ENCODE measurements at regions not wholly inside any gene's neighbourhood (a gene's known extent, or its start where the extent isn't known, plus 50 kb on each side); places are given as distances from the start of the nearest gene placed in this dataset.

DNA sequence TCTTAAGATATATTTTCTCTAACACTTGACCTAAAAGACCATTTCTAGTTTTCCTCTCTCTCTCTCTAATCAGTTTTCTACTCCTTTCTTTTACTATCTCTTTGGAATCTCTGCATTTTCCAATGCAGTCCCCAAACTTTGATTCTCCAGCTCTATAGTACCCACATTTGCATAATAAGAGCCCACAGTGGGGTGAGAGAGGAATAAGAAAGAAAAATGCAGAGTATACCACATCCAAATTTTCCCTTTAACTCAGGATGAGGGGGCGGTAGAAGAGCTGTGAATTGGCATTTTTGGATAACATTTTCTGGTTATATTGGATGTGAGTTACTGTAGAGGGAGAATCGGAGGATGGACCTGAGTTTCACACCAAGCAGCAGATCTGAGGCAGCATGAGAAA, 74.4 kb upstream of the SOD3 start:
- no peak for DNase-seq

- DNase-seq = no peak
Observed at GRCh38 chr4:24722026-24722568, 73.3 kb upstream of the SOD3 start.

DNA sequence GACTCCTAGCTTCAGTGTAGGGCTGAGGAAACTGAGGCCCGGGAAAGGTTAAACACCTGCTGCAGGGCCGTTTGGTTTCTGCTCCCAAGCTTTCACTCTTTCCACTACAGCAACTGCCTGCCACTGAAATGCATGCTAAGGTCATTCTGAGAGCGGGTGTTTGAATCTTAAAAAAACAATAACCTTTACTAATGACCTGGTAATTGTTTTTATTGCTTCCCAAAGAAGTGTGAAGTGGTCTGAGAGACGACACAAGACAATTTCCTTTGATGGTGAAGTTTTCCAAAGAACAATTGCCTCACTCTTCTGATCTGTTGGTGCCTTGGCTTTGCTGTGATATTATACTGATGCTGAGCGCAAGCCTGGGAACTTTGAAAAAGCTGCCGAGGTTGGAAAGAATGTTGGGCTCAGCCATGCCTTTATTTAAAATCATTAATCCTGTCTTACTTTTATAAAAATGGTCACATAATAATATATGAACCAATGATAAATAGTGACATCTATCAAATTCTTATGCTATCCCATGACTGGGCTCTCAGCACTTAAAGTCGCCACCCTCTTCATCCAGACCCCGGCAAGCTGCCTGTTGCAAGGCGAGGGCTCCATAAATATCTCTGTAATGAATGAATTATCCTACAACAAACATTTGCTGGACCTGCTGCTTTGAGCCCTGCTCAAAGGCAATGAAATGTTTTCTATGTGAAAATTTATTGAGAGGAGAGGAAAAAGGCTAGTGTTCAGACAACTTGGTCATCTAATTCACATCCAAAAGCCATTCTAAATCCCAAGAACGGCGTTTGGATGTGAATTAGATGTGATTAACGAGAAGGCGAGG, 67.8 kb upstream of the SOD3 start:
- no peak for DNase-seq

DNA sequence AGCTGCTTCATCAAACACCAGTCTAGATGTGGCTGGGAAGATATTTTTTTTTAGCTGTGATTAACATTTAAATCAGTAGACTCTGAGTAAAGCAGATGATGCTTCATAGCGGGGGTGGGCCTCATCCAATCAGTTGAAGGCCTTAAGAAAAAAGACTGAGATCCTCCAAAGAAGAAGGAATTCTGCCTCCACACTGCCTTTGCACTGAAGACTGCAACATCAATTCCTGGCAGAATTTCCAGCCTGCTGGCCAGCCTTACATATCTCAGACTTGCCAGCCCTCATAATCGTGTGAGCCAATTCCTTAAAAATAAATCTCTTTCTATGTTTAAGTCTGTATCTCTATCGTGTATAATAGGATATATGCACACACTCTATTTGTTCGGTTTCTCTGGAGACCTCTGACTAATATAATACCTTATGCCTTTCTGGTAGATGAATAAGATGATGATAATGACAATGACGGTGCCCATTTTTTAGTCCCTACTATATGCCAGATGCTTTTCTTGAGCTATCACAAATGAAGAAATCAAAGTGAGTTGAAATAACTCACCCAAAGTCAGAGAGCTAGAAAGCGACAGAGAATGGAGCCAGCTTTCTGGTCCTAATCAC, 66.1 kb upstream of the SOD3 start:
- DNase-seq = no peak

- DNase-seq = no peak
Observed at GRCh38 chr4:24730256-24731001, 64.9 kb upstream of the SOD3 start.

GRCh38 chr4:24731448-24731847, 63.9 kb upstream of the SOD3 start:
- DNase-seq = no peak

DNA sequence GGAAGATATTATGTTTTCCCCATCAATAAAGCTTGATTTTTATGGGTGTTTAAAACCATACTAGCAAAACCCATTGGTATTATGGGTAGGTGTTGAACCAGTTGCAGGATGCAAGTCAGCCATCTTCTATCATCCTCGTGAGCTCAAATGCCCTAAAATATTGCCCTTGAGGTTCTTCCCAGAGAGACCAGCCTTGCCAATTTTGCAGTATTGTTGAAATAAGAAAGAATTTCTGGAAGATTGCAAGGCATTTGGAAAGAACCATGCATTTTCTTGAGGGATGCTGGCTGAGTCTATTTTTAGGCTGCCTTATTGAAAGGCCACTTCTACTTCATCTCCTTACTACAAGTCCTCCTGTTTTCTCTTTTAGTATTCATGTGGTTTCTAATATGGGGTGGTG, 60.9 kb upstream of the SOD3 start:
- DNase-seq = no peak

GRCh38 chr4:24736066-24736465, 59.3 kb upstream of the SOD3 start:
- DNase-seq = no peak

DNA sequence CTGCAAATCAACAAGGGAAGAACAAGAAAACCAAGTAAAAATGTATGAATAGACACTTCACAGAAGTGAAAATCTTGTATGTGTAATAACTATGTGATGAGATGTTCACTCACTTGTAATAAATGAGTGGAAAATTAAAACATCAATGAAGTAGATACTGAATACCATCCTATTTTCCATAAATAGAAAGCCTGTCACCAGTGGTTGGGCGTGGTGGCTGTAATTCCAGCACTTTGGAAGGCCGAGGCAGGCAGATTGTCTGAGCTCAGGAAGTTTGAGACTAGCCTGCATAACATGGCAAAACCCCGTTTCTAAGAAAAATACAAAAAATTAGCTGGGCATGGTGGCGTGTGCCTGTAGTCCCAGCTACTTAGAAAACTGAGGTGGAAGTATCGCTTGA, 53.5 kb upstream of the SOD3 start:
- no peak for DNase-seq

- no peak for DNase-seq
Observed at GRCh38 chr4:24742335-24742734, 53.0 kb upstream of the SOD3 start.

DNA sequence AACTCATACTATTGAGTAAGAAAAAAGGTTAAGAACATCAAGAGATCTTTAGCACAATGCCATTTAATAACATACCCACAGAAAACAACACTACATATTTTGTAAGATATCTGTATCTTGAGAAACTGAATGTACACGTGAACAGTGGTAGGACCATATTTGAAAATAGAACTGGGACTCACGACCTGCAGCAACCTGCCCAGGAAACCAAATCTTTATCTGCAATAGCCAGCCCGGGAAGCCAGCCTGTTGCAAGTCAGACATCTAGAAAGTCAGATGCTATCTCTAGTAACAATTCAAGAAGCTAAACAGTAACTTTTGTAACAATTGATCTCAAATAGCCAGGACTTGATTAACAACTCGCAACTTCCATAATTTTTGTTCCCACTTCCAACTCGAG, 52.6 kb upstream of the SOD3 start:
- no peak for DNase-seq

DNA sequence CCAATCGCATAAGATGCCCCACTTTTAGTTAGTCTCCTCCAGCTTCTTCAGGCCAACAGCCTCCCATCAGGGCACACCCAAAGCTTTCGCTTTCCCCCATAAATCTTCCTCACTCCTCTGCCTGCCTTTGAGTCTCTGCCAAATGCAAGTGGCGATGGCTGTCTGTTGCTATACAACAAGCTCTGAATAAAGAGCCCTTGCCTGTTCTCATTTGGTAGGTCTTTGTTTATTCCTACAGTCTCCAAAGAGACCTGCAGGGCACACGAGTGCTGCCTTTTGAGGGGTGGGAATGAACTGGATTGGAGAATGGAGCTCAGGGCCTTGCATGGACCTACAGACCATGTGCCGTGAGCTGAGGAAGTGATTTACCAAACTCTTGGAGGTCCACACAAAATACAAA, 52.2 kb upstream of the SOD3 start:
- no peak for DNase-seq

GRCh38 chr4:24743927-24744326, 51.4 kb upstream of the SOD3 start:
- no peak for DNase-seq

GRCh38 chr4:24745172-24745895, 50.0 kb upstream of the SOD3 start:
- DNase-seq = no peak
